Heart left ventricle (tissue), 13 donors: ENCODE measurements at regions not wholly inside any gene's neighbourhood (a gene's known extent, or its start where the extent isn't known, plus 50 kb on each side); places are given as distances from the start of the nearest gene placed in this dataset.

Source experiments
- POLR2A ChIP-seq, 2 donors: fragments of 450-650 bp; IDR thresholded peaks; one replicate each; pipeline ENCODE4 v1.6.1; 2017; ENCODE audit warnings: antibody characterized with exemption in 2 of 2, mild to moderate bottlenecking in 2 of 2, moderate library complexity in 2 of 2
- TF ChIP-seq, protein P1 (sequence below), 12 donors: fragments of 200-600 bp; sonication (generic) in 4 of 12; IDR thresholded peaks; one replicate each; pipeline versions ENCODE4 v1.5.0 to v1.8.0; 2018 to 2022; ENCODE audit warnings: antibody characterized with exemption in 12 of 12, mild to moderate bottlenecking in 5 of 12
- donor health status: ischemic (EF 13 %, LVEDD 7.1; RV severe dilation, severe dysfunction).
- donor health status: DM: no; HTN: yes; CAD: no.
- donor health status: DM: no; HTN: no; CAD: no.
- donor health status: ischemic (EF 25% LVEDD 6.9; RV normal size, moderate dysfunction).
- donor health status: ischemic (EF 25% LVEDD 5.7; RV mildly dilated, moderate dysfunction).
- donor health status: ischemic (EF 35%, LVEDD 5.7; RV mildly dilated, moderate dysfunction).
- donor health status: nonischemic (EF 11% LVEDD 7.7; RV severe dilation, severe dysfunction).
- donor health status: DM: yes; HTN: yes; CAD: no.
- donor health status: PGD.
- donor health status: ischemic (EF 29% LVEDD 5.4; RV normal size, mild dysfunction).
- donor health status: nonischemic (EF 23%, LVEDD 6.1; RV moderate dilation, normal function).

DNA sequence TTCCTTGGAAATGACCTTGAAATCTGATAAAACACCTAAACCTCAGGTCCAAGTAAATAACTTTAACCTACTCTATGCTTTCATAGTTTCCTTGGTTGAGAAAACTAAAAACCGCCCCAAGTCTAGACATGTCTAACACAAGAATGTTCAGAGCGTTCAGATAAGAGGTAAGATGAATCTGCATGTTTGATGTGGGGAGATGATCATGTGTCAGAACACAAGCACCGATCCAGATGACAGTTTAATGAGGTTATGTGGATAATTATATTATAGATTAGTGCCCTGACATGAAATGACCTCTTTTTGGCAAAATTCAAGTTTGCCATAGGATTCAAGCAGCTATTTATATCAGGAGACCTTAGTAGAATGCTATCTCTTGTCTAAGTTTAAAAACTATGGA is 729.8 kb upstream of the SOX11 start:
- no peak for TF ChIP-seq POLR2A (IDR thresholded peaks at IDR 0.05)
- TF ChIP-seq, protein P1, sequence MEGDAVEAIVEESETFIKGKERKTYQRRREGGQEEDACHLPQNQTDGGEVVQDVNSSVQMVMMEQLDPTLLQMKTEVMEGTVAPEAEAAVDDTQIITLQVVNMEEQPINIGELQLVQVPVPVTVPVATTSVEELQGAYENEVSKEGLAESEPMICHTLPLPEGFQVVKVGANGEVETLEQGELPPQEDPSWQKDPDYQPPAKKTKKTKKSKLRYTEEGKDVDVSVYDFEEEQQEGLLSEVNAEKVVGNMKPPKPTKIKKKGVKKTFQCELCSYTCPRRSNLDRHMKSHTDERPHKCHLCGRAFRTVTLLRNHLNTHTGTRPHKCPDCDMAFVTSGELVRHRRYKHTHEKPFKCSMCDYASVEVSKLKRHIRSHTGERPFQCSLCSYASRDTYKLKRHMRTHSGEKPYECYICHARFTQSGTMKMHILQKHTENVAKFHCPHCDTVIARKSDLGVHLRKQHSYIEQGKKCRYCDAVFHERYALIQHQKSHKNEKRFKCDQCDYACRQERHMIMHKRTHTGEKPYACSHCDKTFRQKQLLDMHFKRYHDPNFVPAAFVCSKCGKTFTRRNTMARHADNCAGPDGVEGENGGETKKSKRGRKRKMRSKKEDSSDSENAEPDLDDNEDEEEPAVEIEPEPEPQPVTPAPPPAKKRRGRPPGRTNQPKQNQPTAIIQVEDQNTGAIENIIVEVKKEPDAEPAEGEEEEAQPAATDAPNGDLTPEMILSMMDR (IDR thresholded peaks at IDR 0.05), result no peak
